NOMO-1 treated with DMSO at 0.1 percent for 48 hours (cell line): ENCODE measurements at regions not wholly inside any gene's neighbourhood (a gene's known extent, or its start where the extent isn't known, plus 50 kb on each side); places are given as distances from the start of the nearest gene placed in this dataset.

Experiments used
- DNase-seq: peaks from one replicate; lab custom pipeline; 2025; ENCODE audit not compliant: unreplicated experiment; lab: John Stamatoyannopoulos, UW

GRCh38 chr4:35734381-35735098, 509.8 kb downstream of the ARAP2 start:
- no peak for DNase-seq

- no peak for DNase-seq
Observed at GRCh38 chr4:35739308-35739707, 505.0 kb downstream of the ARAP2 start.

- no peak for DNase-seq
Observed at GRCh38 chr4:35754047-35754446, 490.3 kb downstream of the ARAP2 start.

- no peak for DNase-seq
Observed at GRCh38 chr4:35757836-35758235, 486.5 kb downstream of the ARAP2 start.

- DNase-seq = no peak
Observed at GRCh38 chr4:35760807-35761206, 483.5 kb downstream of the ARAP2 start.

GRCh38 chr4:35771571-35771970, 472.7 kb downstream of the ARAP2 start:
- DNase-seq = no peak

- no peak for DNase-seq
Observed at GRCh38 chr4:35772291-35772690, 472.0 kb downstream of the ARAP2 start.

GRCh38 chr4:35789899-35790574, 454.3 kb downstream of the ARAP2 start:
- DNase-seq = no peak

- no peak for DNase-seq
Observed at GRCh38 chr4:35793045-35793722, 451.1 kb downstream of the ARAP2 start.

GRCh38 chr4:35793766-35794165, 450.5 kb downstream of the ARAP2 start:
- no peak for DNase-seq

- no peak for DNase-seq
Observed at GRCh38 chr4:35800669-35801068, 443.6 kb downstream of the ARAP2 start.

GRCh38 chr4:35802644-35803043, 441.7 kb downstream of the ARAP2 start:
- no peak for DNase-seq

GRCh38 chr4:35818520-35818919, 425.8 kb downstream of the ARAP2 start:
- DNase-seq = no peak

GRCh38 chr4:35820003-35820402, 424.3 kb downstream of the ARAP2 start:
- DNase-seq = no peak

GRCh38 chr4:35824231-35824630, 420.1 kb downstream of the ARAP2 start:
- no peak for DNase-seq

GRCh38 chr4:35835893-35836292, 408.4 kb downstream of the ARAP2 start:
- no peak for DNase-seq

GRCh38 chr4:35836596-35836995, 407.7 kb downstream of the ARAP2 start:
- no peak for DNase-seq

GRCh38 chr4:35867057-35867456, 377.3 kb downstream of the ARAP2 start:
- no peak for DNase-seq

- DNase-seq = no peak
Observed at GRCh38 chr4:35872273-35872672, 372.0 kb downstream of the ARAP2 start.

- no peak for DNase-seq
Observed at GRCh38 chr4:35879479-35879878, 364.8 kb downstream of the ARAP2 start.

- no peak for DNase-seq
Observed at GRCh38 chr4:35883108-35883507, 361.2 kb downstream of the ARAP2 start.
